ENCODE measurements at regions not wholly inside any gene's neighbourhood (a gene's known extent, or its start where the extent isn't known, plus 50 kb on each side); places are given as distances from the start of the nearest gene placed in this dataset.

DNA sequence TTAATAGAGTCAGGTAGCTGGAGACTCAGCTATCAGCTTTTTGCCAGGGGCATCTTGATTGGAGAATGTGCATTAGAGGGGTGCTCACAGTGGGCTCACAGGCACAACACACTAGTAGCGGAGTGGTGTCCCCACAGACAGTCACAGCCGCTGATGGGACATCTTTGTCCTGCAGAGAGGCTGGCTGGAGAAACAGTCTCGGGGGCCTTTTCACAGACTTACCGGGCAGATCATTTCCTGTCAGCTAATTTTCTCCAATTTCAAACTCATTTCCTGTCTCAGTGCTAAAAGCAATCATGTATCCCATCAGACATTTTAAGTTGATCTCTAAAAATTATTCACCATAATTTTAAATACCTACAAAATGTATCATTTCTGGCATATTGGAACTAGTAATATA is 562.6 kb downstream of the DCDC2C start:
- DNase-seq: no peak

DNA sequence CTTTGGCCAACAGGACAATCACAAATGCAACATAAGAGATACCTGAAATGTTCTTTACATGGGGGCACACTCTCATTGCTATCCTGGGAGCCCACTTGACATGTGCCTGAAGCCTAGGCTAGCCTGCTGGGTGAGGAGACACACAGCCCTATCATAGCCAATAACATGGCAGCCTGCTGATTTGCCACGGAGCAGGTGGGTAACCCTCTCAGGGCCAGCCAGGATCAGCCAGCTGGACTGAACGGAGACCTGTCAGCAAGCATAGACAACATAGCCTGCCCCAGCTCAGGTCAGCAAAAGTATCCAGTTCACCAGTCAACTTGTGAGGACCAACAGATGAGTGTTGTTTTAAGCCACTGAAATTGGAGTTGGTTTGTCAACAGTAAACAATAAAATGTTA is 566.5 kb downstream of the DCDC2C start:
- DNase-seq: no peak

DNA sequence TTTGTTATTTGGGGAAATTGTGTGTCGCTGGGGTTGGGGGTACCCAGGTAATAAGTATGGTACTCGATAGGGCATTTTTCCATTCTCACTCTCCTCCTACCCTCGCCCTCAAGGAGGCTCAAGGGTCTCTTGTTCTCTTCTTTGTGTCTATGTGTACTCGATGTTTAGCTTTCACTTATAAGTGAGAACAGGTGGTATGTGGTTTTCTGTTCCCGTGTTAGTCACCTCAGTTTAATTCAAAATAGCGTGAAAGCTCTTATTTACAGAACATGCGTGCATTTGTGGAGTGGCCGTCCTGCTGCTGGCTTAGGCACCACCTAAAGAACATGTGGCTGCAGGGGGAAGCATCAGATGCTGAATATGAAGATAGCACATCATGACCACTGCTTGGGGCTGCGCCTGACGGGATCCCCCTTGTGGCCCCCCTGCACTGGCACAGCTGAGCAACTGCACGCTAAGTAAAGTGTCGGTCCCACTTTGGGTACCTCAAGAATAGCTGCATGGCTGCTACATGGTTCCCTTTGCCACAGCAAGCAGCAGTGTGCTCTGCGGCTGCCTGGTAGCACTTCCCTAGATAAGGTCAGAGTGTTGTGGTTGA is 569.0 kb downstream of the DCDC2C start:
- no peak for DNase-seq

DNA sequence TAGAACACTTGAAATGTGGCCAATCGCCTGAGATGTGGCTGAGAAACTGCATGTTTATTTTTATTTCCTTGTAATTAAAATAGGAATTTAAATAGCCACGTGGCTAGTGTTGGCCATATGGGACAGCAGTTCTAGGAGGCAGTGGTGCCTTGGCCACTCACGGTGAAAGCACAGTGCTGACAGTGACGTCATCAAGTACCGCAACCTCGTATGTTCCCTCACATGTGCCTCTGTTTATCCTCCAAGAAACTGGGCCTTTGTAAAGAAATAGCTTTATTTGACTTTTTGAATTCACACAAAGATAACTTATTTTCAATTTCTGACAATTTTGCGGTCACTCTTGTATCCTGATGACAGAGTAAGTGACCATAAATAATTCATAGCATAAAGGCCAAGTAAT is 575.0 kb downstream of the DCDC2C start:
- no peak for DNase-seq

DNA sequence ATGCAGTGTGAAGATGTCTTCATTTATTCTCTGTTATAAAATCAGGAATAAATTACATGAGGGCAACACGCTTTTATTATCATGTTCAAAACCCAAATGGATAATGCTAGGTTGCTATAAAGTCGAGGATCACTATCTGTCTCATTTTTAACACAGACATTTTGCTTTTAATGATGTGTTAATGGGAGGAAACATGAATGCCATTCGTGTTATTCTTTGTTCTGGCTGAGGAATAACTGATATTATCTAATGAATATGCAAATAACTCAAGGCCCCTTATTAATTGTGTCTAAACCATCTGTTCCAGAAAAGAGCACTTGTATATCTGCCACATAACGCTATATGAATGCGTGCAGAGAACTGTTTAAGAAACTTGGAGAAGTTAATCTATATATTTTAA is 576.1 kb downstream of the DCDC2C start:
- no peak for DNase-seq

DNA sequence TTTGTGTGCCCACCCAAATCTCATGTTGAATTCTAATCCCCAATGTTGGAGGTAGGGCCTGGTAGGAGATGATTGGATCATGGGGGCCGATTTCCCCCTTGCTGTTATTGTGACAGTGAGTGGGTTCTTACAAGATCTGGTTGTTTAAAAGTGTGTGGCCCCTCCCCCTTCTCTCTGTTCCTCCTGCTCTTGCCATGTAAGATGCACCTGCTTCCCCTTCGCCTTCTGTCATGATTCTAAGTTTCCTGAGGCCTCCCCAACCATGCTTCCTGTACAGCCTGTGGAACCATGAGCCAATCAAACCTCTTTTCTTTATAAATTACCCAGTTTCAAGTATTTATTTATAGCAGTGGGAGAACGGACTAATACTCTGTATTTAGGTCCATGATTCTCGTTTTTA is 588.1 kb downstream of the DCDC2C start:
- DNase-seq: no peak

DNA sequence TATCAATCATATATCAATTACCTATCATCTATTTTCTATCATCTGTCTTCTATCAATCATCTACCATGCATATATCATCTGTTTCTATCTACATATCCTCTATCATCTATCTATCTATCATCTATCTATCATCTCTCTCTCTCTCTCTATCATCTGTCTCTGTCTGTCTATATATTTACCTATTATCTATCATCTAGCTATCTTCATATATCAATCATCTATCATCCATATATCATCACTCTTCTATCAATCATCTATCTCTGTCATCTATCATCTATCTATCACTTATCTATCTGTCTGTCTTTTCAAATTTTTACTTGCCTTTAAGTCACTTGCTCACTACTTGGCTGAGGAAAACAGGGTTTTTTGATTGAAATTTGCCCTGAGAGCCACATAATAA is 592.3 kb downstream of the DCDC2C start:
- DNase-seq: no peak

DNA sequence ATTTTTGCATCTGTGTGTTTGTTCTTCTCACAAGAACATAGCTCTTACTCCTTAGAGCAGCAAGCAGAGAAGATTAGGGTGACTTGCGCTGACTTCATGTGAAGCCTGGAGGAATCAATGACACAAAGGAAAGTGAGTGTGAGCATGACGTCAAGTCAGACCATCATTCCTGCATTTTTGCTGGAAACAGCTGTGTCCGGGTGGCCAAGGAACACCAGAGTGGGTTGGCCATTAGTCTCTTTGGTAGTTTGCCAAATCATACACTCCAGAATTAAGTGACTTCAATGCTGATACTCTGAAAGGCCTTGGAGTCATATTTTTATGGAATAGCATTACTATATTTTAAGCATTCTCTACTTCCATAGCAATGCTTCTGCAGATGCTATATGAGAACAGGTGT is 597.2 kb downstream of the DCDC2C start:
- DNase-seq: no peak

DNA sequence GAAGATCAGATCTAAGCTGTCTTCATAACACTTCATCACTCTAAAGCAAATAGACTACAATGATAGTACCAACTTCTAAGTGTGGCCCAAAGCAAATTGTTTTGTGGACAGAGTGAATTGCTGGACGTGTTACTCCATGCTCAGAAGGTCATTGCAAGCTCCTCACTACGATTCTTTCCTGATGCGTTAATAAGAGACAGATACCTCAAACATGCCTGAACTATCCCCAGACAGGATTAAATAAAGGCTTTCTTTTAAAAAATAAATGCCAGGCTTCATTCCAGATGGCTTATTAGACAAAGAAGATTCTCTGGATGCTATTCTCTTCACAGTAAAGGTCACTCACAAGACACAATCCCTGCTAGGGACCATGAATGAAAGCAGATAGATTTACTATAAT is 621.2 kb downstream of the DCDC2C start:
- DNase-seq: no peak

DNA sequence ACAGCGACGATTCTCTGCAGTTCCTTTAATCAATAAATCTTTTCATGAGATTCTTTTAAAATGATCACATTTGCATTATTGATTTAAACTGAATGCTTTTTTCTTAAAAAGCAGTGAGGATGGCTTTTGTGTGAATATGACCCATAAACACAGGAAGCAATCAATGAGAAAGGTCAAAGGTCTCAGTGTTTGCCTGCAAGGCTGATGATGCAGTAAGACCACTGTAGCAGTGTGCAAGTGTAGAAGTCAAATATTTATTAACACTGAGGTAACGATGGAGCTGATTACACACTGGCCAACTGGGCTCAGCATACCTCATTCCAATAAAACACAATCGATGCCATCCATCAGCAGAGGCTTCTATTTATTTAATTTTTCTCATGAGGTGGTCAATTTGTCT is 633.5 kb downstream of the DCDC2C start:
- no peak for DNase-seq

DNA sequence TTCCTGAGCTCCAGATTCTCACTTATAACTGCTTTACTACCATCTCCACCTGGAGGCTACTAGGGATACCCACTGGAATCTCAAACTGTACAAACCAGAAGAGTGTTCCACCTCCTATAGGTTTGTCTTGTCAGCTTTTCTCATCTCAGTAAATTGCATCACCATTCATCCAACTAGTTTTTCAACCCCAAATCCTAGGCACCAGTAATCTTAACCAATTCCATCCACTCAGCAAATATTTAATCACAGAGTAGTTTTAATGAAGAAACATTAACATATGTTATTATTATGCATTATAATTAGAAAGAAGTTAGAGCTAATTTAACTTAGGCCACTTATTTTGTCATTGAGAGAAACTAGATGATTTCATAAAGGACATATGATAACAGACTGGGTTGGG is 635.0 kb downstream of the DCDC2C start:
- no peak for DNase-seq

DNA sequence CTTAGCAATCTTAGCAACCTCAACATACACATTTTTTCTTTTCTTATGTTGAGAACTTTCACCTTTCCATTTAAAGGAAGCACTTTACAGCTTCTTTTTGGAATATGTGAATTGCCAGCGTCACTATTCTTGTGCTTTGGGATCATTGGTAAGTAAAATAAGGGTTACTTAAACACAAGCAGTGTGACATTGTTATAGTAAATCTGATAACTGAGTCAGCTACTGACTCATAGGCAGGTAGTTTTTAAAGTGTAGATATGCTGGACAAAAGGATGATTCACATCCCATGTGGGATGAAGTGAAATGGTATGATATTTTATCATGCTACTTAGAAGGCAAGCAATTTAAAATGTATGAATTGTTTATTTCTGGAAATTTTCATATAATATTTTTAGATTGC is 637.2 kb downstream of the DCDC2C start:
- DNase-seq: no peak

DNA sequence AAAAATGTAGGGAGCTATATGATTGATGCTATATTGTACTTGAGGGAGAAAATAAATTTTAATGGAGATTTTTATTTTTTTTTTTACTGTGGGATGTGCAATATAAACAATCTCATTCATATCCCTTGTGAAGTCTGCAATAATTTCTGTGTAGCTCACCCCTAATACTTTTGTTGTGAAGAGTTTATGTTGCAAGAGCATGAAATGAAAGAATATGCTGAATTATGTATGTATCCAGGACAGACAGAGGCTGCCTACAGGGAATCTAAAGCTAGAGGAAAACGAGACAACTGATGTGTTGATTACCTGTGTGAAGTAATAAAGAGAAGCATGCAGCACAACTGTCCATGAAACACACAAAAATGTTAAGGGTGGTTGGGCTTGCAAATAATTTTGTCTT is 643.3 kb downstream of the DCDC2C start:
- DNase-seq: no peak

DNA sequence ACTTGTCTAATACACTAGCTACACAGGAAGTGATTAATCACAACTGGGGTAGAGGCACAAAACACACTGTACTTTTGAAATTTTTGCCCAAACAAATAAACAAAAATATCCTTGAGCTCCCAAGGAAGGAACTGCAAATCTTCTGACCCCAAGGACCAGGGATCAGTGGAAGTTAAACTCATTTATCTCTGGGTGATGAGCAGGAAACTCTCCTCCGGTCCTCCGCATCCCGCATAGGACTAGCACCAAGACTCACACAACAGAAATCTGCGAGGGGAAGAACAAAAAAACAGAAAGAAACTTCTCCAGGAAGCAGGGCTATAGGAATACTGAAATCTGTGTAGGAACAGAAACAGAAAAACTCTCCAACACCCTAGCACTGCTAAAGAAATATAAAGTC is 650.3 kb downstream of the DCDC2C start:
- DNase-seq: no peak

DNA sequence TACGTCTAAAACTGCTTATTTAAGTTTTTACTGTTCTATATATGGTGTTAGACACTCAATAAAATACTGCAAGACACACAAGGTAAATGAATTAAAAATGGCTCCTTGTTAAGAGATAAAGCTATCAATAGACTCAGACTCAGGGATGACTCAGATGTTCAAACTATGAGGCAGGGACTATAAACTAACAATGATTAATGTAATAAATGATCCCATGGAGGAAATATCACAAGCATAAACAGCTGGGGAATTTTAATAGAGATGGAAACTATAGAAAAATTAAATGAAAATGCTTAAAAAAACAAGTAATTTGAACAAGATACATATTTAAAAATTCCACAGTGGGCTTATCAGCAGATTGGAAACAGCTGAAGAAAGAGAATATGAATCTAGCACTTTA is 650.8 kb downstream of the DCDC2C start:
- no peak for DNase-seq

DNA sequence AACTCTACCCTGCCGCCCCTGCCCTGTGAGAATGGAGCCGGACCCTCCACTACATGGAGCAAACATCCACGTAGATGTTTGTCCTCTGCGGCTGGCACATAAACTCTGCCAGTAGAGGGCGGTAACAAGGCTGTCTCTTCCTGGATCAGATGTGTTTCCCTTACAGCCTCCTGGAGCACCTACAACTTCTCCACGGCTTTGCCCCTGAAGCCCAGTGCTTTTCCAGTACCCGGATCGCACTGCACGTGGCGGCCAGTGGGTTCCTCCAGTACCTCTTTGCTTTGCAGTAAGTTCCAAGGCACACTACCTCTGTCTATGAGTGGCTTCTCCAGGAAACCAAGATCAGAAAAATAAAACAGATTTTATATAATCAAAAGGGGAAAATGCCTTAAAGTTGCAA is 651.3 kb downstream of the DCDC2C start:
- DNase-seq: no peak

DNA sequence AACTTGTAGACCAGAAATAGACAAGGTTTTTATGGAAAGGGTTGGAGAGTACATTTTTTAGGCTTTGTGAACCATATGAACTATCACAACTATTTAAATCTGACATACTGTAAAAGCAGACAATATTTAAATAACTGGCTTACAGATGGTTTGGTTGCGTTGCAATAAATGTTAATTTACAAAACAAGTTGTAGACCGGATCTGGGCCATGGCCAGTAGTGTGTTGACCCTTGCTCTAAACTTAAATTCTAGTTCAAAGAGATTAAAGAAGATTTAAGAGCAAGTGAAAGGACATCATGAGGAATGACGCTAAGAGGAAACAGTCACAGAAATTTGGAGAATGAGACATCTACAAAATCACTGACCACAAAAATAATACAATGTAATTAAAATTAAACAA is 652.7 kb downstream of the DCDC2C start:
- no peak for DNase-seq

DNA sequence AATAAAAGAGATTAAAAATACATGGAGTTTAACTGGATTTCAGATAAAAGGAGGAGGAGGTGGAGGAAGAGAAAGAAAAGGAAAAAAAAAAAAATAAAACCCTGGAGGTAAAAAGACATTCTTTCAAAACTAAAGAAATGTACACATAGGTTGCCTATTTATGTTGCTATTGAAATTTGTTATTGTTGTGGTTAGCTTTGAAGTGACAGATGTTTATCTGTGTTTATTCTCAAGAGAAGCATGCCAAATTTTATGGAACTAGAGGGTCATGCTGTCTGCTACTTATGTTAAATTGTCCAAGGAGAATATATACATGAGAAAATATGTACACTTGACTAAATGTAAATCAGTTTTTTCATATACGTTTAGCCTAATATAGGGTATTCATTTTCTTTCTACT is 653.2 kb downstream of the DCDC2C start:
- no peak for DNase-seq

DNA sequence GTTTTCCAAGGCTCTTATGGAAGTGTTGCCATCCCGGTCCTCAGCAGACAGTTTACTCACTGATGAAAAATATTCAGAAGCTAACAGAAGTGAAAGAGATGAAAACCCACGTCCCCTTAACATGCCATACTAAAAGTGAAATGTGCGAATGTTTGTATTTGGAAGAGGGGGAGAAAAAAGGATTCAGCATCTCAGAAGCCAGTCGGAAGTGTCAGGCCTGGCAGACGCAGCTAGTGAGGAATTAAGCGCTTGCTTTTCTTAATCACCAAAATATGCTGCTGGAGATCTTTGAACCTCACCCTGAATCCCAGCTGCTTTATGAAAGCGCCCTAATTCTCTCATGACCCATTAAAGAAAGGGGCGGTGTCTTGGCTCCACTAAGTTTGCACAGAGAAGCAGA is 653.7 kb downstream of the DCDC2C start:
- DNase-seq: no peak

DNA sequence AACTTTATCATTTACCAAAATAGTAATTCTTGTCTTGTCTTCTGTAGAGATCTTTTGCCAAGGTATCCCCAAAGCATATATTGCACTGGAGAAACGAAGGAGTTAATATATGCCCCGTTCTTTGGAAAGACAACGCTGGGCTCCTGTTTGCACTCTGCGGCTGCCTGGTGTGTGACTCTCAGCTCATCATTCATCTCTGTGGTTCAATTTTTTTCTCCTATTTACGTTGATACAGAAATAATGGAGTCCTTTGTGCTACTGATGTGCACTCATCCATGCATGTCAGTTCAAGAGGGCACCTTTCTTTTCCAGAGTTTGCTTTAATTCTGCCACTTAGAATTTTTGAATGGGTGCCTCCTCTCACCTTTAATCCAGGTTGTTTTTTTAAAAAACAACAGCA is 655.5 kb downstream of the DCDC2C start:
- DNase-seq: no peak

DNA sequence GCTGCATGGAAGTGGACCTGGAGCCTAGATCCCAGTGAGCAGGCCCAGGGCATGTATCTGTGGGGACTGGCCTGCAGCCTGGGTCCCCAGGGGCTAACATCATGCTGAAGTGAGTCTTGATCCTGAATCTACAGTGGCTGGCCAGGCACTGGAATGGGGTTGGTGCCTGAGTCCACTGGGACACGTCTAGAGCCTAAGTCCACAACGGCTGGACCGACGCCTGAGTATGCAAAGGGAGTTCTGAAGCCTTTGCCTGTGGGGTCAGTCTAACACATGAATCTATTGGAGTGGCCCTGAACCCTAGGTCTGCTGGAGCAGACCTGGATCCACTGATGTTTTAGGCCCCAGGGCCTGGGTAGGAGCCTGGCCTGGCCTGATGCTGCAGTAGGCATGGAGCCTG is 665.5 kb downstream of the DCDC2C start:
- no peak for DNase-seq

DNA sequence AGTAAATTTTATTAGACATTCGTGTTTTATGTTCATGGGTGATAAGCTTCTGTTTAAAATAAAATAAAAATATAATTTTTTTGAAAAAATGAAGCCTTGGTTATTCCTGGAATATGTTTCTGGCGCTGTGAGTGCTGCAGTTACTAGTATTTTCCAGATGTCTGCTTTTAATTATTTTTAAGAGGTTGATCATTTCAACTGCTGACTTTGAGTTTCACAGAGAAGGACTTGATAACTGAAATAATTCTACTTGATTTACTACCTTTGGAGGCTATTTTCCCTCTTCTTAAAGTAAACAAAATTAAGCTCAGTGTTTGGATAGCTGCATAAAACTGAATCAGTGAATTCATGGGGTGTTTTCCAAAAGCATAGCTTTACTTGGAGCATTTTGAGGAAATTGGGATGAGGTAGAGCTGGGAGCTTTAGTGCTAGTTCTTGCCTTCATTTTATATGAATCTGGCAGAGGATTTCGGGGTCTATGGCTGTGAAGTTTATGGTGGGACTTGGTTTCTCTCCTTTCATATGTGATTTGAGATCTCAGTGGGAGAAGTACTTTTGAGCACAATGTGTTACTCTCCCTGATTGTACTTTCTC is 666.5 kb downstream of the DCDC2C start:
- no peak for DNase-seq

DNA sequence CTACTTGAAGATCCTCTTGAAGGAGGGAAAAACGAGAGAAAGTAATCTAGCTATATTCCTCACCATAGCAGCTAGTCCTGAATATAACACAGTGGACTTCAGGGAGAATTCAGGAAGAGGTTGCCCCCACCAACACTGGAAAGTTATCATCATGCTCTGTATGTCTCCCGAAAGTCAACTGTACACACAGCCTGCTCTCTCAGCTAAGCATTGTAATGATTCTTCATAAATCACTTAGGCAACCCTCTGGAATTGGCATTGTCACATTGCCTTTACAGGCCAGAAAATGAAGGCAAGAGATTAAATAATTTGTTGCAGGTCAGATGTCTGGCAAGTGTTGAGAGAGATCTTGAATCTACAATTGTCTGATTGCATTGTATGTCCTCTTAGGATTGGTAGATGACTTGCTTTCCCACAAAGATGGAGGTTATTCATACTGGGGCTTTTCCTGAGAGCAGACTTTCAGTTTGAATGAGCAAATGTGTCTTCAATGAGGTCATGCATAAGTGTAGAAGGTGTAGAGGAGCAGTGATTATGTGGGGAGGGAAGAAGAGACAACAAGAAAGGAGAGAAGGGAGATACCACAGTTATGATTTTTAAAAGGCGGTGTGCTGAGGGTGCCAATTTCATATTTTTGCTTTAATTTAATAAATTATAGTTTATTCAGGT is 667.2 kb downstream of the DCDC2C start:
- no peak for DNase-seq

DNA sequence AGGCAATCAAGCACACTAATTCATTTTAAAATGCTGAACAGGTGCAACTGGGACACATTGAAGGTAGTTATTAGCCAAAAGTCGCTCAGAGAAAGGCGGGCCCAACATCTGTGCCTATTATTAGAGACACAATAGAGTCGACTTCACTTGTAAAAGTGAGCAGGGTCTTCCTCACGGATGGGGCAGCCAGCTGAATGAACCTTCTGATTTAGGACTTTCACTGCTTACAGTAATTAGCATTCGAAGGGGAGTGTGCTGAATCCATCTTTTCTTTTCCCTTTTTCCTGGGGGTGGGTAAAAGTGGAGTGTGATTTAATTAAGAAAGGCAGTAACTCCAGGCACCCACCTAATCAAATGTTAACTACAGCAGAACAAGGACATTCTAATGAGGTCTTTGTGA is 677.7 kb downstream of the DCDC2C start:
- DNase-seq: no peak

DNA sequence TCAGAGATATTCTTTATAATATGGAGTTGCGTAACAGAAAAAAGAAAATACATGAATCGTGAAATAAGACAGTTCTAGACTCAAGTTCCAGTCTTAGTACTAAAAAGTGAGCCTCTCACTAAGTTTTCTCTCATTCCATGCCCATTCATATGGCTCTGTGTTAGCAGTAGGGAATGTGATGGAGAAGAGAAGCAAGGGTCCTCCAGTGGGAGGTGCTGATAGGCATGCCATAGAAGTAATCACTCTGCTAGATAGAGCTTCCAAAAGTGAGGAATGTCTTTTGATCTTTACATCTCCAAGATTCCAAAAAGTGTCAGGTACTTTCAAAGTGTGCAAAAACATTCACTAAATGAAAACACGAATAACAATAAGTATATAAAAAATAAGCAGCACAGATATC is 678.4 kb downstream of the DCDC2C start:
- no peak for DNase-seq
